ENCODE measurements at regions not wholly inside any gene's neighbourhood (a gene's known extent, or its start where the extent isn't known, plus 50 kb on each side); places are given as distances from the start of the nearest gene placed in this dataset.

- TF ChIP-seq CTCF (conservative IDR thresholded peaks at IDR 0.05; ENCODE audit: low read depth in 2 of 2) = no peak
- no peak for TF ChIP-seq EZH2phosphoT487 (IDR thresholded peaks at IDR 0.05; ENCODE audit: unreplicated experiment)
- TF ChIP-seq ZNF114 (CRISPR knock-in tag; IDR thresholded peaks at IDR 0.05) = no peak
- TF ChIP-seq EZH2 (IDR thresholded peaks at IDR 0.05; ENCODE audit: low read depth, unreplicated experiment) = no peak
- TF ChIP-seq ZNF331 (CRISPR knock-in tag; IDR thresholded peaks at IDR 0.05; ENCODE audit: low read depth) = no peak
- TF ChIP-seq POLR2AphosphoS5 (IDR thresholded peaks at IDR 0.05; ENCODE audit: low read depth) = no peak
- no peak for TF ChIP-seq REST (IDR thresholded peaks at IDR 0.05; ENCODE audit: unreplicated experiment)
- no peak for TF ChIP-seq JUNB (IDR thresholded peaks at IDR 0.05; ENCODE audit: unreplicated experiment)
- TF ChIP-seq CREB1 (CRISPR knock-in tag; IDR thresholded peaks at IDR 0.05; ENCODE audit: low read depth) = no peak
- TF ChIP-seq ZNF462 (CRISPR knock-in tag; IDR thresholded peaks at IDR 0.05) = no peak
- TF ChIP-seq STAT1 (IDR thresholded peaks at IDR 0.05; ENCODE audit: unreplicated experiment) = no peak
- no peak for TF ChIP-seq ETS1 (IDR thresholded peaks at IDR 0.05)
Observed at GRCh38 chr14:71695611-71696350, 236.4 kb upstream of the RGS6 start.

All from GM23338 (cell line).